ENCODE measurements at regions not wholly inside any gene's neighbourhood (a gene's known extent, or its start where the extent isn't known, plus 50 kb on each side); places are given as distances from the start of the nearest gene placed in this dataset.

DNA sequence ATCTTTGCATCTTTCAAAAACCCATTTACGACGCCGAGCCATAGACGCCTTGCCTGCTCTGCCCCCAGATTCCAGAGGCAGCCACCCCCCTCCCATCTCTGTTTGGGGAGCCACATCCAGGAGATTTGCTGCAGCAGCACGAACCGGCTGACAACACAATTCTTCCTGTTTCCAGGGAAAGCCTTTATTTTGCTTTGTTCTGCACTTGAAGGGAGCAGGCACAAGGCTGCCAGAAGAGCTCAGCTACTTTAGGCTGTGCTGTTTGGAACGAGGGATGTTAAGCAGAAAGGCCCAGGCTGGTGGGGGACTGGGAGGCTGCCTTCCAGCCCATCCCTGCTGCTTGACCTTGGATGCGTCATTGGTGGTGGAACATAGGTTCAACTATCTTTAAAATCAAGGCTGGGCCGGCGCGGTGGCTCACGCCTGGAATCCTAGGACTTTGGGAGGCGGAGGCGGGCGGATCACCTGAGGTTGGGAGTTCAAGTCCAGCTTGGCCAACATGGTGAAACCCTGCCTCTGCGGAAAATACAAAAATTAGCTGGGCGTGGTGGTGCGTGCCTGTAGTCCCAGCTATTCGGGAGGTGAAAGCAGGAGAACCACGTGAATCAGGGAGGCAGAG is 243.9 kb downstream of the MIAT start:
- H3K9me2 ChIP-seq (replicated peaks; ENCODE audit: insufficient read depth, low read length), result no peaks in the 10 kb centered on the region
- DNase-seq, result no peak
- no peaks in the 10 kb centered on the region for H3K4me1 ChIP-seq (ENCODE audit: low read length)

GRCh38 chr22:26902401-26903029 is 245.1 kb downstream of the MIAT start:
- H2AFZ ChIP-seq (ENCODE audit: low read length), result no peak overlapping the region
- no peaks in the 10 kb centered on the region for H4K20me1 ChIP-seq (ENCODE audit: insufficient read depth, low read length)
- H3K4me1 ChIP-seq (ENCODE audit: low read length), result no peaks in the 10 kb centered on the region
- H3F3A ChIP-seq (ENCODE audit: insufficient read depth, low read length), result no peaks in the 10 kb centered on the region
- H3K9ac ChIP-seq (ENCODE audit: low read length), result no peak overlapping the region
- H3K9me3 ChIP-seq (replicated peaks; ENCODE audit: insufficient read depth, low read length), result no peaks in the 10 kb centered on the region
- H3K79me2 ChIP-seq (ENCODE audit: low read length), result no peaks in the 10 kb centered on the region
- TF ChIP-seq CTCF (IDR thresholded peaks at IDR 0.05; ENCODE audit: low read length), result no peak
- TF ChIP-seq EZH2phosphoT487 (IDR thresholded peaks at IDR 0.05; ENCODE audit: low read length), result no peak
- TF ChIP-seq EZH2 (optimal IDR thresholded peaks at IDR 0.05; ENCODE audit: low read depth, low read length), result no peak
- H3K4me2 ChIP-seq (ENCODE audit: low read depth, low read length), result no peak overlapping the region
- H3K4me3 ChIP-seq (ENCODE audit: low read length), result no peak overlapping the region
- H3K36me3 ChIP-seq (replicated peaks; ENCODE audit: insufficient read depth, low read length), result no peaks in the 10 kb centered on the region
- no peaks in the 10 kb centered on the region for H3K9me2 ChIP-seq (replicated peaks; ENCODE audit: insufficient read depth, low read length)
- DNase-seq, result no peak
- no peak overlapping the region for H3K27ac ChIP-seq (ENCODE audit: low read length)
- H3K27me3 ChIP-seq (replicated peaks; ENCODE audit: insufficient read depth, low read length), result peaks cover 32% of the 10 kb centered on the region

More for the DNA sequence above, 243.9 kb downstream of the MIAT start:
- H3K27ac ChIP-seq (ENCODE audit: low read length), result no peak overlapping the region
- no peaks in the 10 kb centered on the region for H3K79me2 ChIP-seq (ENCODE audit: low read length)
- no peak overlapping the region for H2AFZ ChIP-seq (ENCODE audit: low read length)
- H3K9ac ChIP-seq (ENCODE audit: low read length), result no peak overlapping the region
- no peaks in the 10 kb centered on the region for H3F3A ChIP-seq (ENCODE audit: insufficient read depth, low read length)
- no peak overlapping the region for H3K4me2 ChIP-seq (ENCODE audit: low read depth, low read length)
- no peaks in the 10 kb centered on the region for H3K9me3 ChIP-seq (replicated peaks; ENCODE audit: insufficient read depth, low read length)
- no peak for TF ChIP-seq EZH2phosphoT487 (IDR thresholded peaks at IDR 0.05; ENCODE audit: low read length)
- TF ChIP-seq EZH2 (optimal IDR thresholded peaks at IDR 0.05; ENCODE audit: low read depth, low read length), result no peak
- no peak for TF ChIP-seq CTCF (IDR thresholded peaks at IDR 0.05; ENCODE audit: low read length)
- no peaks in the 10 kb centered on the region for H4K20me1 ChIP-seq (ENCODE audit: insufficient read depth, low read length)
- no peaks in the 10 kb centered on the region for H3K36me3 ChIP-seq (replicated peaks; ENCODE audit: insufficient read depth, low read length)
- H3K27me3 ChIP-seq (replicated peaks; ENCODE audit: insufficient read depth, low read length), result peaks cover 32% of the 10 kb centered on the region
- H3K4me3 ChIP-seq (ENCODE audit: low read length), result no peak overlapping the region

DNA sequence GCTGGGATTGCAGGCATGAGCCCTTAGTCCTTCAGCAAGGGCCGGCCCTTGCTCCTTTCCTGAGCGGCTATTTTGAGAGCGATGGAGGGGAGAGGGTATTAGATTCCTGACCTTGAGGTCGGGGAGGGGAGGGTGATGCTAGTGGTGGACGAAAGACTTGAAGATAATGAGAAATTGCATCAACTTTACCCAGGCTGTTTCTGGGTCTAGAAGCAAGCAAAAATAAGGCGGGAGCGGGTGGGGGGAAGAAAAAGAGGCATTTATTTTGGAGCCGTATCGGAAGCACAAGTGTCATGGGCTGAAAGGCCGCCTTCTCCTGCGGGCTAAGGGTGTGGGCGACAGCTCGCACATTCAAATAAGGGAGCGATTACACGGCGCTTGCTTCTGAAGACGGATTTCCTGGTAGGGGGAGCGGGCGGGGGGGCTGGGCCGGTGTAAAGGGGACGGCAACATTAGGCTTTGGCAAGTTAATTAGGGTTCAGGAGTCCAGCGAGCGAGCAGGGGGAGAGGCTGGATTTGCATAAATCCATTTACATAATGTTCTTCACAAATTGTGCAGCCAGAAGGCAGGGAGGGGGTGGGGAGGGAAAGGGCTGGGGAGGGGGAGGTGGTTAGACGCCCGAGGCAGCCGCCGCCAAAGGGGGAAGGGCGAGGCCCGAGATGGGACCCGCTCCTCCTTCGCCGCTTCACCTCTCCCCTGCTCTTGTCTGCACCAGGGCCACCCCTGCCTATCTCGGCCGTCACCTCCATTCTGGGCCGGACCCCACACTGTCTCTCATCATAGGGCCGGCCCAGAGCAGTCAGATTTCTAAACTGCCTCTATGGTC is 245.9 kb downstream of the MIAT start:
- no peaks in the 10 kb centered on the region for H3K4me1 ChIP-seq (ENCODE audit: low read length)
- no peak overlapping the region for H3K9ac ChIP-seq (ENCODE audit: low read length)
- H2AFZ ChIP-seq (ENCODE audit: low read length), result no peak overlapping the region
- DNase-seq, result no peak
- no peaks in the 10 kb centered on the region for H4K20me1 ChIP-seq (ENCODE audit: insufficient read depth, low read length)
- no peak overlapping the region for H3K4me2 ChIP-seq (ENCODE audit: low read depth, low read length)
- H3K79me2 ChIP-seq (ENCODE audit: low read length), result no peaks in the 10 kb centered on the region
- peaks cover 32% of the 10 kb centered on the region for H3K27me3 ChIP-seq (replicated peaks; ENCODE audit: insufficient read depth, low read length)
- TF ChIP-seq CTCF (IDR thresholded peaks at IDR 0.05; ENCODE audit: low read length) (no peak), EZH2phosphoT487 (IDR thresholded peaks at IDR 0.05; ENCODE audit: low read length) (no peak), EZH2 (optimal IDR thresholded peaks at IDR 0.05; ENCODE audit: low read depth, low read length) (no peak)
- no peaks in the 10 kb centered on the region for H3F3A ChIP-seq (ENCODE audit: insufficient read depth, low read length)
- no peak overlapping the region for H3K27ac ChIP-seq (ENCODE audit: low read length)
- no peaks in the 10 kb centered on the region for H3K9me3 ChIP-seq (replicated peaks; ENCODE audit: insufficient read depth, low read length)
- H3K4me3 ChIP-seq (ENCODE audit: low read length), result no peak overlapping the region
- H3K36me3 ChIP-seq (replicated peaks; ENCODE audit: insufficient read depth, low read length), result no peaks in the 10 kb centered on the region
- no peaks in the 10 kb centered on the region for H3K9me2 ChIP-seq (replicated peaks; ENCODE audit: insufficient read depth, low read length)

Measured in MM.1S (cell line).